GM18519 (cell line): ENCODE measurements at regions not wholly inside any gene's neighbourhood (a gene's known extent, or its start where the extent isn't known, plus 50 kb on each side); places are given as distances from the start of the nearest gene placed in this dataset.
"Not testable (repeated sequence)": the region's sequence is repeated elsewhere in the genome, so short reads cannot be mapped to it uniquely, and the experiment has no call there.

Experiments used
- ATAC-seq: cut with Tn5 transposase; IDR thresholded peaks from one replicate; pipeline ENCODE4 v1.9.1; 2021; ENCODE audit warnings: mild to moderate bottlenecking, moderate library complexity; ENCODE audit not compliant: unreplicated experiment, low FRiP score

- no peak for ATAC-seq
Measured at GRCh38 chr2:193867454-193867853, 1672.7 kb upstream of the TMEFF2 start.

- ATAC-seq: no peak
Measured at GRCh38 chr2:193861557-193861956, 1666.8 kb upstream of the TMEFF2 start.

- ATAC-seq: no peak
Measured at GRCh38 chr2:193847991-193848390, 1653.3 kb upstream of the TMEFF2 start.

- ATAC-seq: no peak
Measured at GRCh38 chr2:193847130-193847529, 1652.4 kb upstream of the TMEFF2 start.

- no peak for ATAC-seq
Measured at GRCh38 chr2:193845604-193846003, 1650.9 kb upstream of the TMEFF2 start.

- peak; percentile 59 for ATAC-seq
Measured at GRCh38 chr2:193843675-193844074, 1648.9 kb upstream of the TMEFF2 start.

- ATAC-seq: no peak
Measured at GRCh38 chr2:193841384-193842150, 1646.8 kb upstream of the TMEFF2 start.

GRCh38 chr2:193837111-193837738, 1642.5 kb upstream of the TMEFF2 start:
- ATAC-seq: no peak

GRCh38 chr2:193836424-193837006, 1641.8 kb upstream of the TMEFF2 start:
- ATAC-seq: not testable (repeated sequence)

GRCh38 chr2:193833895-193834294, 1639.2 kb upstream of the TMEFF2 start:
- not testable (repeated sequence) for ATAC-seq

- ATAC-seq: no peak
Measured at GRCh38 chr2:193824474-193824873, 1629.7 kb upstream of the TMEFF2 start.

GRCh38 chr2:193818801-193819499, 1624.2 kb upstream of the TMEFF2 start:
- ATAC-seq: no peak

GRCh38 chr2:193816008-193816407, 1621.3 kb upstream of the TMEFF2 start:
- no peak for ATAC-seq

- ATAC-seq: no peak
Measured at GRCh38 chr2:193810533-193810932, 1615.8 kb upstream of the TMEFF2 start.

- no peak for ATAC-seq
Measured at GRCh38 chr2:193808877-193809276, 1614.1 kb upstream of the TMEFF2 start.

- no peak for ATAC-seq
Measured at GRCh38 chr2:193806088-193806774, 1611.5 kb upstream of the TMEFF2 start.

GRCh38 chr2:193796847-193797246, 1602.1 kb upstream of the TMEFF2 start:
- ATAC-seq: no peak

GRCh38 chr2:193793914-193794313, 1599.2 kb upstream of the TMEFF2 start:
- ATAC-seq: no peak

GRCh38 chr2:193783681-193784080, 1588.9 kb upstream of the TMEFF2 start:
- no peak for ATAC-seq

- no peak for ATAC-seq
Measured at GRCh38 chr2:193778293-193778692, 1583.6 kb upstream of the TMEFF2 start.

- no peak for ATAC-seq
Measured at GRCh38 chr2:193776988-193777387, 1582.3 kb upstream of the TMEFF2 start.
